Keratinocyte (primary cell): ENCODE measurements at regions not wholly inside any gene's neighbourhood (a gene's known extent, or its start where the extent isn't known, plus 50 kb on each side); places are given as distances from the start of the nearest gene placed in this dataset.
A peak's percentile ranks its signal among the peaks of the same experiment; 100 is the strongest.

Source experiments
- DNase-seq: peaks from one replicate; pipeline ENCODE4 v3.0.0-alpha.2; 2011; ENCODE audit warnings: low read depth, missing footprints, low spot score
- FAIRE-seq: peaks from 2 replicates; lab custom pipeline; 2011; peaks lifted over from hg19 to GRCh38; lab: Jason Lieb, UNC
- H2AFZ ChIP-seq: 2 replicates; pipeline ENCODE4 v1.6.0; 2012; ENCODE audit warnings: low read length, control low read depth, inconsistent platforms; ENCODE audit not compliant: control insufficient read depth
- H3K27ac ChIP-seq: 2 replicates; pipeline ENCODE4 v1.5.1; 2011; ENCODE audit warnings: low read length; ENCODE audit not compliant: control insufficient read depth, insufficient read depth
- H3K27me3 ChIP-seq: 3 replicates; pipeline ENCODE4 v1.6.0; 2011; ENCODE audit warnings: low read length; ENCODE audit not compliant: control insufficient read depth, insufficient read depth; ENCODE audit errors: extremely low read depth
- H3K36me3 ChIP-seq, 2 experiments: 2 replicates in 1 of 2; 3 replicates in 1 of 2; pipeline ENCODE4 v1.5.1; 2011; ENCODE audit warnings: low read length in 2 of 2, mild to moderate bottlenecking in 1 of 2; ENCODE audit not compliant: control insufficient read depth in 2 of 2, insufficient read depth in 2 of 2; ENCODE audit errors: extremely low read depth in 1 of 2
- H3K4me1 ChIP-seq: 3 replicates; pipeline ENCODE4 v1.5.1; 2011; ENCODE audit warnings: low read length; ENCODE audit not compliant: control insufficient read depth, insufficient read depth; ENCODE audit errors: extremely low read depth
- H3K4me2 ChIP-seq: 3 replicates; pipeline ENCODE4 v1.6.0; 2011; ENCODE audit warnings: low read depth, low read length; ENCODE audit not compliant: control insufficient read depth, insufficient read depth; ENCODE audit errors: extremely low read depth
- H3K4me3 ChIP-seq, 3 experiments: fragments of 200-600 bp in 1 of 3; sonication (generic) in 1 of 3; 2 replicates in 2 of 3; 3 replicates in 1 of 3; pipeline ENCODE4 v1.5.1; 2011 to 2016; ENCODE audit warnings: low read length in 3 of 3, mild to moderate bottlenecking in 3 of 3, control low read depth in 2 of 3, inconsistent platforms in 1 of 3, low read depth in 1 of 3, mixed read lengths in 1 of 3, mixed run types in 1 of 3, moderate library complexity in 1 of 3; ENCODE audit not compliant: control insufficient read depth in 2 of 3, insufficient read depth in 2 of 3; ENCODE audit errors: extremely low read depth in 1 of 3
- H3K79me2 ChIP-seq: 2 replicates; pipeline ENCODE4 v1.6.0; 2012; ENCODE audit warnings: low read length; ENCODE audit not compliant: control insufficient read depth, insufficient read depth
- H3K9ac ChIP-seq: 3 replicates; pipeline ENCODE4 v1.6.0; 2011; ENCODE audit warnings: low read length; ENCODE audit not compliant: control insufficient read depth, insufficient read depth; ENCODE audit errors: extremely low read depth
- H3K9me1 ChIP-seq: 3 replicates; pipeline ENCODE4 v1.6.0; 2011; ENCODE audit warnings: low read length; ENCODE audit not compliant: control insufficient read depth, insufficient read depth; ENCODE audit errors: extremely low read depth
- H3K9me3 ChIP-seq: 2 replicates; pipeline ENCODE4 v1.5.1; 2012; ENCODE audit warnings: low read depth, low read length; ENCODE audit not compliant: control insufficient read depth
- H4K20me1 ChIP-seq: 3 replicates; pipeline ENCODE4 v1.6.0; 2011; ENCODE audit warnings: low read length; ENCODE audit not compliant: control insufficient read depth, insufficient read depth; ENCODE audit errors: extremely low read depth
- CTCF ChIP-seq, 3 experiments: IDR thresholded peaks in 1 of 3; conservative IDR thresholded peaks in 1 of 3; optimal IDR thresholded peaks in 1 of 3; 2 replicates in 2 of 3; 3 replicates in 1 of 3; pipeline versions ENCODE3 to v1.5.1; 2011; ENCODE audit warnings: low read length in 3 of 3, mild to moderate bottlenecking in 3 of 3, moderate library complexity in 2 of 3, control low read depth in 1 of 3, inconsistent platforms in 1 of 3; ENCODE audit not compliant: insufficient read depth in 2 of 3; ENCODE audit errors: extremely low read depth in 1 of 3
- EZH2 ChIP-seq: IDR thresholded peaks from one replicate; pipeline ENCODE4 v1.6.1; 2012; ENCODE audit warnings: inconsistent platforms, mild to moderate bottlenecking, low read length, moderate library complexity
- dilution Hi-C: fragments of 300-500 bp; cut with MboI; formaldehyde crosslinking; loops from one replicate; pipeline ENCODE4 v1.7.0; 2020; ENCODE audit warnings: low sequenced_read_pairs; ENCODE audit not compliant: extremely low pct_ligation_motif_present

- dilution Hi-C loops: no loop called here
- Histone ChIP-seq H4K20me1 (no peaks in the 10 kb centered on the region), H3K79me2 (no peaks in the 10 kb centered on the region), H3K27ac (no peak overlapping the region), H3K36me3 (no peaks in the 10 kb centered on the region), H3K27me3 (no peaks in the 10 kb centered on the region), H3K4me1 (no peaks in the 10 kb centered on the region), H3K9me1 (no peaks in the 10 kb centered on the region), H3K4me2 (no peak overlapping the region), H3K4me3 (no peak overlapping the region), H2AFZ (no peak overlapping the region), H3K9me3 (no peaks in the 10 kb centered on the region), H3K9ac (no peak overlapping the region)
- DNase-seq: no peak
- TF ChIP-seq EZH2 (no peak), CTCF (optimal IDR thresholded peaks at IDR 0.05 in 1 of 3, IDR thresholded peaks at IDR 0.05 in 1 of 3, conservative IDR thresholded peaks at IDR 0.05 in 1 of 3; ENCODE audit: extremely low read depth in 1 of 3, insufficient read depth in 2 of 3, low read length in 3 of 3) (no peak)
- FAIRE-seq: peak; percentile 41
Measured at GRCh38 chr7:34421526-34421925, 236.5 kb upstream of the NPSR1 start.

- DNase-seq (no peak), FAIRE-seq (no peak)
- TF ChIP-seq EZH2 (no peak), CTCF (optimal IDR thresholded peaks at IDR 0.05 in 1 of 3, IDR thresholded peaks at IDR 0.05 in 1 of 3, conservative IDR thresholded peaks at IDR 0.05 in 1 of 3; ENCODE audit: extremely low read depth in 1 of 3, insufficient read depth in 2 of 3, low read length in 3 of 3) (no peak)
- H3K9me1 ChIP-seq: no peaks in the 10 kb centered on the region
- H3K4me1 ChIP-seq: no peaks in the 10 kb centered on the region
- no peak overlapping the region for H3K27ac ChIP-seq
- no peaks in the 10 kb centered on the region for H3K36me3 ChIP-seq
- no peak overlapping the region for H2AFZ ChIP-seq
- no peaks in the 10 kb centered on the region for H3K27me3 ChIP-seq
- H3K9me3 ChIP-seq: no peaks in the 10 kb centered on the region
- no peaks in the 10 kb centered on the region for H3K79me2 ChIP-seq
- dilution Hi-C loops: no loop called here
- no peak overlapping the region for H3K9ac ChIP-seq
- H3K4me3 ChIP-seq: no peak overlapping the region
- no peaks in the 10 kb centered on the region for H4K20me1 ChIP-seq
- H3K4me2 ChIP-seq: no peak overlapping the region
Measured at GRCh38 chr7:34425194-34425593, 232.8 kb upstream of the NPSR1 start.
